SK-N-SH (cell line): ENCODE measurements at regions not wholly inside any gene's neighbourhood (a gene's known extent, or its start where the extent isn't known, plus 50 kb on each side); places are given as distances from the start of the nearest gene placed in this dataset.

ENCODE experiments used
- CTCF ChIA-PET: fragments of 300-600, 350-600 bp; formaldehyde crosslinking; extraction: SDS; loops from one replicate; lab custom pipeline; 2021; lab: Yijun Ruan, JAX
- POLR2A ChIA-PET: fragments of 350-600 bp; sonication (Branson Sonifier 250); formaldehyde crosslinking; extraction: SDS; loops from one replicate; lab custom pipeline; 2020; ENCODE audit warnings: antibody characterized with exemption, inconsistent platforms; lab: Yijun Ruan, JAX
- DNase-seq: peaks from one replicate; pipeline ENCODE4 v3.0.0; 2012
- H2AFZ ChIP-seq: fragments of 200-600 bp; sonication (generic); 2 replicates; pipeline ENCODE4 v1.8.1; 2016; ENCODE audit warnings: antibody characterized with exemption, mild to moderate bottlenecking, low read depth
- H3F3A ChIP-seq: fragments of 200-600 bp; sonication (generic); replicated peaks from 2 replicates; pipeline ENCODE3; 2016; ENCODE audit warnings: antibody characterized with exemption, mild to moderate bottlenecking; ENCODE audit not compliant: insufficient read depth
- H3K27ac ChIP-seq, 2 experiments: fragments of 200-500 bp in 1 of 2; fragments of 200-600 bp in 1 of 2; sonication (Bioruptor generic) in 1 of 2; sonication (generic), shearing (Covaris generic) in 1 of 2; 2 replicates each; pipeline versions ENCODE4 v1.5.1 to v1.6.1; 2014 to 2016; ENCODE audit warnings: low read depth in 2 of 2, inconsistent platforms in 1 of 2, low read length in 1 of 2, mild to moderate bottlenecking in 1 of 2, mixed read lengths in 1 of 2
- H3K27me3 ChIP-seq: fragments of 200-600 bp; sonication (generic), shearing (Covaris generic); 2 replicates; pipeline ENCODE4 v1.6.1; 2016; ENCODE audit warnings: mixed run types; ENCODE audit not compliant: insufficient read depth
- H3K36me3 ChIP-seq, 2 experiments: fragments of 200-500 bp in 1 of 2; fragments of 200-600 bp in 1 of 2; sonication (Bioruptor generic) in 1 of 2; sonication (generic) in 1 of 2; replicated peaks in 1 of 2; 2 replicates each; pipeline versions ENCODE3 to v1.5.1; 2014 to 2016; ENCODE audit warnings: low read length in 1 of 2, mild to moderate bottlenecking in 1 of 2; ENCODE audit not compliant: insufficient read depth in 2 of 2, control insufficient read depth in 1 of 2
- H3K4me1 ChIP-seq, 2 experiments: fragments of 200-500 bp in 1 of 2; fragments of 200-600 bp in 1 of 2; sonication (Bioruptor generic) in 1 of 2; sonication (generic), shearing (Covaris generic) in 1 of 2; 2 replicates each; pipeline versions ENCODE4 v1.5.1 to v1.6.1; 2014 to 2016; ENCODE audit warnings: low read depth in 1 of 2, low read length in 1 of 2, mixed run types in 1 of 2; ENCODE audit not compliant: insufficient read depth in 2 of 2, control insufficient read depth in 1 of 2
- H3K4me2 ChIP-seq: fragments of 200-600 bp; sonication (generic), shearing (Covaris generic); 2 replicates; pipeline ENCODE4 v1.6.1; 2017; ENCODE audit warnings: mixed run types
- H3K4me3 ChIP-seq, 2 experiments: fragments of 200-500 bp in 1 of 2; fragments of 200-600 bp in 1 of 2; sonication (Bioruptor generic) in 1 of 2; sonication (generic), shearing (Covaris generic) in 1 of 2; 2 replicates each; pipeline versions ENCODE4 v1.5.1 to v1.8.1; 2014 to 2016; ENCODE audit warnings: low read depth in 2 of 2, inconsistent platforms in 1 of 2, low read length in 1 of 2, mild to moderate bottlenecking in 1 of 2, mixed read lengths in 1 of 2, moderate library complexity in 1 of 2
- H3K79me2 ChIP-seq: fragments of 200-600 bp; sonication (generic); 2 replicates; pipeline ENCODE4 v1.8.1; 2017; ENCODE audit warnings: mild to moderate bottlenecking; ENCODE audit not compliant: insufficient read depth
- H3K9ac ChIP-seq: fragments of 200-600 bp; sonication (generic); 2 replicates; pipeline ENCODE4 v1.6.1; 2017; ENCODE audit warnings: mixed run types
- H3K9me2 ChIP-seq: fragments of 200-600 bp; sonication (generic); 2 replicates; pipeline ENCODE4 v1.6.1; 2017; ENCODE audit warnings: mixed run types
- H3K9me3 ChIP-seq: fragments of 200-600 bp; sonication (generic); 2 replicates; pipeline ENCODE4 v1.6.1; 2017; ENCODE audit warnings: mixed run types, mild to moderate bottlenecking, moderate library complexity
- H4K20me1 ChIP-seq: fragments of 200-600 bp; sonication (generic); 2 replicates; pipeline ENCODE4 v1.6.1; 2017; ENCODE audit warnings: mild to moderate bottlenecking, mixed run types; ENCODE audit not compliant: insufficient read depth
- ELF1 ChIP-seq: IDR thresholded peaks from 2 replicates; pipeline ENCODE4 v1.4.0; 2012
- EP300 ChIP-seq, 2 experiments: IDR thresholded peaks; 2 replicates each; pipeline versions ENCODE4 v1.4.0 to v1.6.1; 2012; ENCODE audit warnings: borderline replicate concordance in 1 of 2, low read depth in 1 of 2, low read length in 1 of 2
- EZH2phosphoT487 ChIP-seq: fragments of 200-600 bp; sonication (generic); IDR thresholded peaks from 2 replicates; pipeline ENCODE4 v1.6.1; 2017; ENCODE audit warnings: low read depth, mixed run types, mild to moderate bottlenecking, antibody characterized with exemption, moderate library complexity, borderline replicate concordance
- FOXJ3 ChIP-seq: sonication (generic); formaldehyde crosslinking; IDR thresholded peaks from 2 replicates; pipeline ENCODE4 v1.5.1; 2020; ENCODE audit warnings: mild to moderate bottlenecking, missing genetic modification reagents
- GABPA ChIP-seq: IDR thresholded peaks from 2 replicates; pipeline ENCODE4 v1.4.0; 2012; ENCODE audit warnings: low read depth, mild to moderate bottlenecking
- MEF2A ChIP-seq: IDR thresholded peaks from 2 replicates; pipeline ENCODE4 v1.4.0; 2012; ENCODE audit warnings: low read depth, borderline replicate concordance
- NRF1 ChIP-seq: IDR thresholded peaks from 2 replicates; pipeline ENCODE4 v1.6.1; 2012; ENCODE audit warnings: low read depth, mild to moderate bottlenecking, low read length
- PBX3 ChIP-seq: IDR thresholded peaks from 2 replicates; pipeline ENCODE4; 2012
- POLR2AphosphoS5 ChIP-seq: IDR thresholded peaks from 2 replicates; pipeline ENCODE4 v1.6.1; 2012; ENCODE audit warnings: low read depth, low read length
- RCOR1 ChIP-seq: fragments of 150-350 bp; IDR thresholded peaks from 2 replicates; pipeline ENCODE4 v1.6.1; 2017; ENCODE audit warnings: antibody characterized with exemption, low read length
- REST ChIP-seq: IDR thresholded peaks from 2 replicates; pipeline ENCODE4 v1.6.1; 2012; ENCODE audit warnings: mild to moderate bottlenecking, low read depth, low read length, moderate library complexity
- RXRA ChIP-seq: IDR thresholded peaks from 2 replicates; pipeline ENCODE4 v1.4.0; 2012; ENCODE audit warnings: low read depth, mild to moderate bottlenecking, borderline replicate concordance
- YY1 ChIP-seq: IDR thresholded peaks from 2 replicates; pipeline ENCODE4 v1.4.0; 2012; ENCODE audit warnings: low read depth, mild to moderate bottlenecking
- ZBTB33 ChIP-seq: IDR thresholded peaks from 2 replicates; pipeline ENCODE4 v1.4.0; 2012; ENCODE audit warnings: low read depth, borderline replicate concordance
- WGBS: methylation state at CpG from one replicate; pipeline ENCODE4 v1.1.6; 2017; ENCODE audit warnings: low lambda C conversion rate; 5-methylcytosine and 5-hydroxymethylcytosine counted together

GRCh38 chr7:51727441-51727840 is 410.8 kb upstream of the COBL start:
- ChIA-PET POLR2A (interaction anchor here (0.6 kb wide), 1 partner anchor 274 kb away, joined by 3 read pairs; no protein-coding TSS in a partner anchor), CTCF (interaction anchor here (0.6 kb wide), 1 partner anchor 1389 kb away, joined by 3 read pairs; no protein-coding TSS in a partner anchor)
- Histone ChIP-seq H3K36me3 (no peaks in the 10 kb centered on the region), H3K79me2 (no peaks in the 10 kb centered on the region), H3K27me3 (no peaks in the 10 kb centered on the region), H4K20me1 (no peaks in the 10 kb centered on the region), H3K9ac (no peak overlapping the region), H3K4me1 (no peaks in the 10 kb centered on the region), H3K9me3 (peaks cover 6% of the 10 kb centered on the region; the same call in 1 of the 2 replicates), H2AFZ (no peak overlapping the region), H3K9me2 (no peaks in the 10 kb centered on the region), H3K4me2 (no peak overlapping the region), H3F3A (no peaks in the 10 kb centered on the region), H3K27ac (no peak overlapping the region), H3K4me3 (no peak overlapping the region)
- WGBS = 2% methylated on average over 2 of the region's 2 CpGs
- no peak for TF ChIP-seq MEF2A
- no peak for TF ChIP-seq ZBTB33
- TF ChIP-seq RXRA = no peak
- no peak for TF ChIP-seq EZH2phosphoT487
- no peak for TF ChIP-seq FOXJ3
- no peak for TF ChIP-seq GABPA
- TF ChIP-seq YY1 = no peak
- no peak for TF ChIP-seq RCOR1
- no peak for TF ChIP-seq ELF1
- no peak for TF ChIP-seq POLR2AphosphoS5
- no peak for TF ChIP-seq NRF1
- TF ChIP-seq PBX3 = no peak
- TF ChIP-seq EP300 (IDR thresholded peaks at IDR 0.05; ENCODE audit: borderline replicate concordance in 1 of 2, low read depth in 1 of 2, low read length in 1 of 2) = no peak
- no peak for TF ChIP-seq REST
- DNase-seq = no peak
